A549 (cell line): ENCODE measurements at regions not wholly inside any gene's neighbourhood (a gene's known extent, or its start where the extent isn't known, plus 50 kb on each side); places are given as distances from the start of the nearest gene placed in this dataset.

Experiments
- BHLHE40 ChIP-seq: IDR thresholded peaks from 2 replicates; pipeline ENCODE4 v1.6.1; 2012; ENCODE audit warnings: low read depth, low read length, inconsistent platforms
- CEBPB ChIP-seq, 2 experiments: fragments of >200 bp in 1 of 2; sonication (Bioruptor Twin) in 1 of 2; formaldehyde crosslinking in 1 of 2; IDR thresholded peaks; 2 replicates each; pipeline ENCODE4 v1.6.1; 2012 to 2016
- EHMT2 ChIP-seq: fragments of 200-600 bp; sonication (generic); IDR thresholded peaks from 2 replicates; pipeline ENCODE4 v1.6.1; 2016; ENCODE audit warnings: antibody characterized with exemption, low read depth, mild to moderate bottlenecking, moderate library complexity
- EP300 ChIP-seq, 2 experiments: fragments of >200 bp; sonication (Bioruptor Twin); formaldehyde crosslinking; IDR thresholded peaks; 2 replicates in 1 of 2; 3 replicates in 1 of 2; pipeline ENCODE4 v1.6.1; 2016 to 2017
- NR3C1 ChIP-seq: fragments of >200 bp; sonication (Bioruptor Twin); formaldehyde crosslinking; IDR thresholded peaks from 3 replicates; pipeline ENCODE4 v1.6.1; 2017
- RARB ChIP-seq: fragments of 250-450 bp; sonication (Bioruptor Pico); IDR thresholded peaks from 2 replicates; pipeline ENCODE4 v1.8.0; 2021; ENCODE audit warnings: mild to moderate bottlenecking, moderate library complexity
- SREBF2 ChIP-seq: fragments of 450-650 bp; IDR thresholded peaks from 2 replicates; pipeline ENCODE4 v1.6.1; 2014; ENCODE audit warnings: mild to moderate bottlenecking, moderate library complexity
- TF ChIP-seq, protein P1 (sequence below): fragments of 200-600 bp; sonication (generic); IDR thresholded peaks from 2 replicates; pipeline ENCODE4 v1.6.1; 2016; ENCODE audit warnings: antibody characterized with exemption, mild to moderate bottlenecking, moderate library complexity
- TF ChIP-seq, protein P2 (sequence below): fragments of >200 bp; sonication (Bioruptor Twin); formaldehyde crosslinking; IDR thresholded peaks from 3 replicates; pipeline ENCODE4 v1.5.1; 2016
- TF ChIP-seq, protein P3 (sequence below): fragments of 150-350 bp; IDR thresholded peaks from 2 replicates; pipeline ENCODE4 v1.6.1; 2014; ENCODE audit warnings: low read depth, mild to moderate bottlenecking, low read length
- TF ChIP-seq, protein P4 (sequence below): IDR thresholded peaks from 2 replicates; pipeline ENCODE4 v1.6.1; 2012; ENCODE audit warnings: low read depth, borderline replicate concordance
- TF ChIP-seq, protein P5 (sequence below): IDR thresholded peaks from 2 replicates; pipeline ENCODE4 v1.6.1; 2012

DNA sequence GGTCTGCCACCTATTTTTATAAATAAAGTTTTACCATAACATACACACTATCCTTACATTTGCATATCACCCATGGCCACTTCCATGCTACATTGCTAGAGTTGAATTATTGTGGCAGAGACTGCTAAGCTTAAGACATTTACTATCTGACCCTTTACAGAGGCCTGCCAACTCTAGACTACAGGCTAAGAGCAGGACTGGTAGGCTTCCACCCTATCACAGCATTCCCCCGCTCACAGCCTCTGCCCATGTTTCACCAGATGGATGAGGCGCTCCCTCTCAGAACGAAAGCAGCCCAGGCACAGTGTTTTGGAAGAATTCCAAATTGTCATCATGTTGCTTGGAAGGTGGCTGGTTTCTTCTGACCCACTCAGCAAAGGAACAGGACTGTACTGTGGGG, 91.7 kb upstream of the SLC35G4 start:
- TF ChIP-seq SREBF2 (no peak), EP300 (IDR thresholded peaks at IDR 0.05) (no peak), NR3C1 (no peak), CEBPB (IDR thresholded peaks at IDR 0.05) (no peak), EHMT2 (no peak), RARB (CRISPR knock-in tag) (no peak), BHLHE40 (no peak)
- TF ChIP-seq, protein P1, sequence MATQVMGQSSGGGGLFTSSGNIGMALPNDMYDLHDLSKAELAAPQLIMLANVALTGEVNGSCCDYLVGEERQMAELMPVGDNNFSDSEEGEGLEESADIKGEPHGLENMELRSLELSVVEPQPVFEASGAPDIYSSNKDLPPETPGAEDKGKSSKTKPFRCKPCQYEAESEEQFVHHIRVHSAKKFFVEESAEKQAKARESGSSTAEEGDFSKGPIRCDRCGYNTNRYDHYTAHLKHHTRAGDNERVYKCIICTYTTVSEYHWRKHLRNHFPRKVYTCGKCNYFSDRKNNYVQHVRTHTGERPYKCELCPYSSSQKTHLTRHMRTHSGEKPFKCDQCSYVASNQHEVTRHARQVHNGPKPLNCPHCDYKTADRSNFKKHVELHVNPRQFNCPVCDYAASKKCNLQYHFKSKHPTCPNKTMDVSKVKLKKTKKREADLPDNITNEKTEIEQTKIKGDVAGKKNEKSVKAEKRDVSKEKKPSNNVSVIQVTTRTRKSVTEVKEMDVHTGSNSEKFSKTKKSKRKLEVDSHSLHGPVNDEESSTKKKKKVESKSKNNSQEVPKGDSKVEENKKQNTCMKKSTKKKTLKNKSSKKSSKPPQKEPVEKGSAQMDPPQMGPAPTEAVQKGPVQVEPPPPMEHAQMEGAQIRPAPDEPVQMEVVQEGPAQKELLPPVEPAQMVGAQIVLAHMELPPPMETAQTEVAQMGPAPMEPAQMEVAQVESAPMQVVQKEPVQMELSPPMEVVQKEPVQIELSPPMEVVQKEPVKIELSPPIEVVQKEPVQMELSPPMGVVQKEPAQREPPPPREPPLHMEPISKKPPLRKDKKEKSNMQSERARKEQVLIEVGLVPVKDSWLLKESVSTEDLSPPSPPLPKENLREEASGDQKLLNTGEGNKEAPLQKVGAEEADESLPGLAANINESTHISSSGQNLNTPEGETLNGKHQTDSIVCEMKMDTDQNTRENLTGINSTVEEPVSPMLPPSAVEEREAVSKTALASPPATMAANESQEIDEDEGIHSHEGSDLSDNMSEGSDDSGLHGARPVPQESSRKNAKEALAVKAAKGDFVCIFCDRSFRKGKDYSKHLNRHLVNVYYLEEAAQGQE: no peak
- TF ChIP-seq, protein P2, sequence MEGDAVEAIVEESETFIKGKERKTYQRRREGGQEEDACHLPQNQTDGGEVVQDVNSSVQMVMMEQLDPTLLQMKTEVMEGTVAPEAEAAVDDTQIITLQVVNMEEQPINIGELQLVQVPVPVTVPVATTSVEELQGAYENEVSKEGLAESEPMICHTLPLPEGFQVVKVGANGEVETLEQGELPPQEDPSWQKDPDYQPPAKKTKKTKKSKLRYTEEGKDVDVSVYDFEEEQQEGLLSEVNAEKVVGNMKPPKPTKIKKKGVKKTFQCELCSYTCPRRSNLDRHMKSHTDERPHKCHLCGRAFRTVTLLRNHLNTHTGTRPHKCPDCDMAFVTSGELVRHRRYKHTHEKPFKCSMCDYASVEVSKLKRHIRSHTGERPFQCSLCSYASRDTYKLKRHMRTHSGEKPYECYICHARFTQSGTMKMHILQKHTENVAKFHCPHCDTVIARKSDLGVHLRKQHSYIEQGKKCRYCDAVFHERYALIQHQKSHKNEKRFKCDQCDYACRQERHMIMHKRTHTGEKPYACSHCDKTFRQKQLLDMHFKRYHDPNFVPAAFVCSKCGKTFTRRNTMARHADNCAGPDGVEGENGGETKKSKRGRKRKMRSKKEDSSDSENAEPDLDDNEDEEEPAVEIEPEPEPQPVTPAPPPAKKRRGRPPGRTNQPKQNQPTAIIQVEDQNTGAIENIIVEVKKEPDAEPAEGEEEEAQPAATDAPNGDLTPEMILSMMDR: no peak
- TF ChIP-seq, protein P3, sequence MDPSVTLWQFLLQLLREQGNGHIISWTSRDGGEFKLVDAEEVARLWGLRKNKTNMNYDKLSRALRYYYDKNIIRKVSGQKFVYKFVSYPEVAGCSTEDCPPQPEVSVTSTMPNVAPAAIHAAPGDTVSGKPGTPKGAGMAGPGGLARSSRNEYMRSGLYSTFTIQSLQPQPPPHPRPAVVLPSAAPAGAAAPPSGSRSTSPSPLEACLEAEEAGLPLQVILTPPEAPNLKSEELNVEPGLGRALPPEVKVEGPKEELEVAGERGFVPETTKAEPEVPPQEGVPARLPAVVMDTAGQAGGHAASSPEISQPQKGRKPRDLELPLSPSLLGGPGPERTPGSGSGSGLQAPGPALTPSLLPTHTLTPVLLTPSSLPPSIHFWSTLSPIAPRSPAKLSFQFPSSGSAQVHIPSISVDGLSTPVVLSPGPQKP: no peak
- TF ChIP-seq, protein P4, sequence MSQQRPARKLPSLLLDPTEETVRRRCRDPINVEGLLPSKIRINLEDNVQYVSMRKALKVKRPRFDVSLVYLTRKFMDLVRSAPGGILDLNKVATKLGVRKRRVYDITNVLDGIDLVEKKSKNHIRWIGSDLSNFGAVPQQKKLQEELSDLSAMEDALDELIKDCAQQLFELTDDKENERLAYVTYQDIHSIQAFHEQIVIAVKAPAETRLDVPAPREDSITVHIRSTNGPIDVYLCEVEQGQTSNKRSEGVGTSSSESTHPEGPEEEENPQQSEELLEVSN: no peak
- TF ChIP-seq, protein P5, sequence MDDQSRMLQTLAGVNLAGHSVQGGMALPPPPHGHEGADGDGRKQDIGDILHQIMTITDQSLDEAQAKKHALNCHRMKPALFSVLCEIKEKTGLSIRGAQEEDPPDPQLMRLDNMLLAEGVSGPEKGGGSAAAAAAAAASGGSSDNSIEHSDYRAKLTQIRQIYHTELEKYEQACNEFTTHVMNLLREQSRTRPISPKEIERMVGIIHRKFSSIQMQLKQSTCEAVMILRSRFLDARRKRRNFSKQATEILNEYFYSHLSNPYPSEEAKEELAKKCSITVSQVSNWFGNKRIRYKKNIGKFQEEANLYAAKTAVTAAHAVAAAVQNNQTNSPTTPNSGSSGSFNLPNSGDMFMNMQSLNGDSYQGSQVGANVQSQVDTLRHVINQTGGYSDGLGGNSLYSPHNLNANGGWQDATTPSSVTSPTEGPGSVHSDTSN: no peak
